AG08396 (cell line): ENCODE measurements at regions not wholly inside any gene's neighbourhood (a gene's known extent, or its start where the extent isn't known, plus 50 kb on each side); places are given as distances from the start of the nearest gene placed in this dataset.
A peak's percentile ranks its signal among the peaks of the same experiment; 100 is the strongest.

Experiments
- DNase-seq: peaks from one replicate; pipeline ENCODE4 v3.0.0; 2012; ENCODE audit warnings: low spot score, mixed read lengths

DNA sequence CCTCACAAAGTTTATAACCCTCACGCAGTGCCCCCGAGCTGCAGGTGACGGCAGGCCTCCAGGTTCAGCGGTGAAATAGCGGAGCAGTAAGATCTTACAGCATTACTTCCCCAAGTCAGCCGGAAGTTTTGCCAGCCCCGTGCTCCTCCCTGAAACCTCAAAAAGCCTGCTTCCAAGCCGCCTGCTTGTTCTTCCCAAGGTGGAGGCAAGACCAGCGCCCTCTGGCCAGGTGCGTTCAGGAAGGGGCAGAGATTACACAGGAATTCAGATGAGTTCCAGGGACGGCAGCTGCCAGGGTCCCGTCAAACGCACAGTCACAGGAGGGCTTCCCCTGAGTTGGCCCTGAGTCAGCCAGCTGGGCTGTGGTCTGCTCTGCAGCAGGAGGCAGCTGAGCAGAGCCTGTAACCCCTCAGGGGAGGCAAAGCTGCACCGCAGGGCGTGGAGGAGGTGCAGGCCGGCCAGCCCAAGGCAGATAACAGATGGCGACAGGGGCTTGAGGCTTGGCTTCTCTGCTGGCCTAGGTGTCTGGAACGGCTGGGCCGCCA, 124.1 kb upstream of the RPS6KA2 start:
- no peak for DNase-seq

DNA sequence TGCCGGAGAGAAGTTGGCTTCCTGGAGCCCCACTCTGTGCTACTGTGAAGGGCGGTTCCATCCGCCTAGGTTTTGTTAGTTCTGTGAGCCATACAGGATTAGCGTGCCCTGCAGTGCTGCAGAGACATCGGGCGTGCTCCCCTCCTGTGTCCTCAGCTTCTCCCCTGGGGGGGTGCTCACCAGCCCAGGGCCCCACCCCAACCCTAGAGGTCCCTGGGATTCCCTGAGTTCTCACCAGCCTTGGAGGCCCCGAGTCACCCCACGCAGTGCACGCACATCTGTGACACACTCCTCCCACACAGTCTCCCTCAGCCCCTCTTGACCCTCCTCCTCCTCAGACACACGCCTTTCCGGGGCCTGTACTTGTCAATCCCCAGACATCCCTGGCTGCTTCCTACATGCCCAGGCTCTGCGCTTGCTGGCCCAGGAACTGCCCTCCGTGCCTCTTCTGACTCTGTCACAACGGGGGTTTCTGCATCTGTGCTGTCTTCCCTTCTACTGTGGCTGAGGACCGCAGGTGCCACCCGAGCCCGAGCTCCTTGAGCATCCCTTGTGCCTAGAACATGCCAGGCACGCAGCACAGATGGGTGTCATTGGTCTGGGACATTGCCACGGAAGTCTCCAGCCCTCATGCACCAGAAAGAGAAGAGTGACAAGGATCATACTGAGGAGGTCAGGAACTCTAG, 123.2 kb upstream of the RPS6KA2 start:
- DNase-seq, result no peak

DNA sequence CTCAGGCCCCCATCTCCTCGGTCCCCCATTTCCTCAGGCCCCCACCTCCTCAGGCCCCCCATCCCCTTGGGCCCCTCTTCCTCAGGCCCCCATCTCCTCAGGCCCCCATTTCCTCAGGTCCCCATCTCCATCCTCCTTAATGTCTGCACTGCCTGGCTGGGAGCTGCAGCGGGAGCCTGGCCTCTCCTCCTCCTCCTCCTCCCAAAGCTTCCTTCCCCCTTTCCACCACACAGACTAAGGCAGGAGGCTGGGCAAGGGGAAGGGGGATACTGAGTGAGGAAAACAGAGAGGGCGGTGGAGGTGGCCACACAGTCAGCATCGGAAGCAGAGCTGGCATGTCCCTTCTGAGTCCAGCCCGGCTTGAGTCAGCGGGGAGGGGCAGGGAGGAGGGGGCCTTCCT, 122.6 kb upstream of the RPS6KA2 start:
- DNase-seq, result no peak

- DNase-seq, result no peak
These were observed 120.9 kb upstream of the RPS6KA2 start for GRCh38 chr6:166747644-166748595.

DNA sequence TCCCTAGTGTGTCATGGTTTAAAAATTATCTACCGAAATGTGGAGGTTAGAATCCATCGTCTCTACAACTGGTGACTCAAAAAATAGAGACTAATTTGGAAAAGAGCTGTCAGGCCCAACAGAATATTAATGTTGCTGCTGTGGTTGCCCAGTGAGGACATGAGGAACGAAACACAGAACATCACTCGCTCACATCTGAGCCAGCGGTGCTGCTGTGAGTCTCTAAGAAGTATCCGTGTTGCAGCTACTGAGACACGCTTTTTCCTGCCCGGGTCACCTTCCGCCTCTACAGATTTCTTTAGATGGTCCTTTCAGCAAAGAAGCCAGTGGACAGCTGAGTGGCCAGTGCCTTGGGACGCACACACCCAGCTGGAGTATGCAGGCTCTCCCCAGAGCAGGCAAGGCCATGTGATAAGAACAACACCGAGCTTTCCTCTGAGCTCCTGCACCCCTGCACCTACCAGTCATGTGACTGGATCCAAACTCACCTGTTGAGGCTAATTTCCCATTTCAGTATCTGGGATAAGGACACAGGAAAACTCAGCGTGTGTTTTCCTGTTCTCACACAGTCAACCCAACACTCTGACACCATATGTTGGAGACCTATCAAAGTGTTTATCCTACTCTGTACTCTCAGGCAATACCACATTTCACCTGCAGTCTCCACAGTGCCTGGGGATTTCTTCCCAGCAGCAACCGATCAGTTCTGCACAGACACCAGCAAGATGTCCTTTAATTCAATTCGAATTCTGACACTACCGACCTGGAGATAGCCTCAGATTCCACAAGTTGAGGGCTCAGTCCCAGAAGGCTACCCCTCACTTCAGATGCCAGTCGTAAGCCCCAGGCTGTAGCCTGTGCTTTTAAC, 119.0 kb upstream of the RPS6KA2 start:
- no peak for DNase-seq

- DNase-seq, result no peak
These were observed 117.4 kb upstream of the RPS6KA2 start for GRCh38 chr6:166744223-166745134.

- DNase-seq, result no peak
These were observed 116.6 kb upstream of the RPS6KA2 start for GRCh38 chr6:166743406-166744222.

DNA sequence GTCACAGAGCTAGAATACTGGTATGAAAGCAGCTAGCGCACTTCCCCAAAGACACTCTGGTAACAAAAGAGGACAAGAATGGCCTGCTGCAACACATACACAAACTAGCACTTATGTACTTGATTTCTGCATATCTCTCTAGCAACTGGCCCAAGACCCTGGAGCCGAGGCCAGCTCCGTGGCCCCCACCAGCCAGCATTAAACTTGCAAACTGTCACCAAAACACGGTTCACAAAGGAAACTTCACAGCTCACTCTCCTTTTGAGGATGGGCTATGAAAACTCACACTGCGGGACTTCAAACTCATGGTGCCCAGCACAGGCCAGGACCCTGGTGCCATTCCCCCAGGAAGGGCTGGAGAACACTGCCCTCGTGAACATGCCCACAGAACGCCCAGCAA, 115.9 kb upstream of the RPS6KA2 start:
- no peak for DNase-seq

GRCh38 chr6:166739976-166740318, 112.9 kb upstream of the RPS6KA2 start:
- DNase-seq, result no peak

GRCh38 chr6:166739117-166739975, 112.3 kb upstream of the RPS6KA2 start:
- no peak for DNase-seq

DNA sequence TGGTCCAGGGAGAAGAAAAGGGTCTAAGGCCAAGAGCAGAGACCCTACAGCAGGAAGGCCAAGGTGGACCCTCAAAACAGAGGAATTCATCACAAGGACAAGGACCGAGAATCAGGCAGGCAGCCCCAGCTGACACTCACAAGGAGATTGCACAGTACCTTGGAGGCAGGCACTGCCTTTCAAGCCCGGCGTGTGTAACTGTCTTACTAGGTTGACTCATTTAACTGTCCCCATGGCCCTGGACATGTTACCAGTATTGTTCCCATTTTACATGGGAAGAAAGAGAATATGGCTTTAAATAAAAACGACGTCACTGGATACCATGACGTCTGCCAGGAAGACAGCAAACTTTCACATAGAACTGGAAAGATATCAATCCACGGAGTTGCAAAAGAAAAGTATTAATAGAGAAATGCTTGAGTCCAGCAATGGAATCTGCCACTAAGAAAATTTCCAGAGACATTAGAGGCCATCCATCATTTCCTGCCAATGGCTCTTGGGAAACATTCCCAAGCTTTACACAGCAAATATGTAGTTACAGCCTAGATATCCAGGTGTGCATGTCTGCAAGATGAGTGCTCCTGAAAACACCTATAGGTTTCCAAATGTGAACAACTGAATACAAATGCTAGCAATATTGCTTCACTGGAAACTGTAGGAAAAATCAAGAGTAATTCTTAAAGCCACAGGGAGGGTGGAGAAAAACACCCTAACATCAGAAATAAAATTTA, 111.5 kb upstream of the RPS6KA2 start:
- no peak for DNase-seq

DNA sequence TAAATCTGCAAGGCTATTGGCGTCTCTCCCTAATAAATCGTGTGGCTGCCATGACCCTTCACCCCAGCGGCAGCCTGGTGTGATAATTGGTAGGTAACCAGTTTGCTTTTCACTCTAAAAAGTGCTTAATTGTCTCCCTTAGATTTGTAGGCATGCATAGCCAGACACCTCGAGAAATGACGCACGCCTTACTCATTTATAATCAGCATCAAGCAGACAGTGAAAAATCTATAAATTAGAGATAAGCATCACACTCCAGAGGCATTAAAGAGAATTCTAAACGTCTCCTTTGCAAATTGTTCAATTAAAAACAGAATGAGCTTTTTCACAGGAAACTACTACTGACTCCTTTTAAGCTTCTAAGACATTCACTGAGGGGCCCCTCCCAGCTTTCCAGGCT, 110.2 kb upstream of the RPS6KA2 start:
- no peak for DNase-seq

DNA sequence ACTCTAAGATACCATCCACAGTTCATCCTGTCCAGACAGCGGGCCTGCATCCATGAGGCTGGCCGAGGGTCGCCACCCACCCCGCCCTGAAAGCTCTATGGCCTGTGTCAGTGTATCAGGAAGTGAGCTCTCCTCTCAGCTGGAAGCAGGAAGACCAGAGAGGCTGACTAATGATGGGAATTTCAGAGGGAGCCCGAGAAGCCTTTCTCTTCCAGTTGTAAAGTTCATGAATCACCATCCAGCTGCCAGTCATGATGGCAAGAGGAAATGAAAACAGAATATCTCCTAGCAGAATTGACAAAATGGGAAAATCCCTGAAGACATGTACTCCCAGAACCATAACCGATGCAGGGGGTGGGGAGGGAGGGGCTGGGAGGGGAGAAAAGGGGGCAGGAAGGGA, 109.6 kb upstream of the RPS6KA2 start:
- DNase-seq, result peak; percentile 54

DNA sequence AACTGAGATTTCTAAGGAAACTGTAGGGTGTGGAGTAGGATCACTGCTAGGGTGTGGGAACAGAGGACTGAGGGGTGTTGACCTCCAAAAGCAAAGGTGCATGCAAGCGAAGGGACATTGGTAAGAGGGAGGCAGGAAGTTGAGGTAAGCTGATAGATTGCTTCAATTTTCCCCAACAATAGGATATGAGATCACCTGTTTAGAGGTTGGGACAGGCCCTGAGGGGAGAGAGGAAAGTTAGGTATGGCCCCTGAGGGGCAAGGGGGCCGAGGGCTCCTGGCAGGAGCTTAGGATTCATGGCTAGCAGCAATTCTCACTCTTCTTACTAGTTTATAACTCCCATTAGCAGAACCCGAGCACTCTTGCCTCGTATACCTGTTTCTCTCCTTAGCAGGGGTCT, 106.8 kb upstream of the RPS6KA2 start:
- no peak for DNase-seq

- DNase-seq, result no peak
These were observed 102.6 kb upstream of the RPS6KA2 start for GRCh38 chr6:166729658-166730057.

GRCh38 chr6:166728884-166729530, 102.0 kb upstream of the RPS6KA2 start:
- no peak for DNase-seq

DNA sequence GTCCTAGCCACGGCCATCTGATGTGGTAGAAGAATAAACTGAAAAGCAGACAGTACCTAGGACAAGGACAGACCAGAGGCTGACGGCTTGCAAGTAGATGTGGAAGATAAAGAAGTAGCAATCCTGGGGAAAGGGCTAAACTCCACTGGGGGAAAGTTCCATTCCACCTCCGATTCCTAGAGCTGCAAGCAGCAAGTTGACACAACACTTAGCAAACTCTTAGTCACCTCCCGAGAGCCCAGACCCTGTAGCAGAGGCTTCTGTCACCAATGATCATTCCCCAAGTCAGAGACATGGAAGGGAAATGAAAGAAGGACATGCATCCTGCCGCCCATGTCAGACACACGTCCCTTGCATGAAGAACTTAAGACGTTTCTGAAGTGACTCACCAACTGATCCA, 99.2 kb upstream of the RPS6KA2 start:
- DNase-seq, result no peak

DNA sequence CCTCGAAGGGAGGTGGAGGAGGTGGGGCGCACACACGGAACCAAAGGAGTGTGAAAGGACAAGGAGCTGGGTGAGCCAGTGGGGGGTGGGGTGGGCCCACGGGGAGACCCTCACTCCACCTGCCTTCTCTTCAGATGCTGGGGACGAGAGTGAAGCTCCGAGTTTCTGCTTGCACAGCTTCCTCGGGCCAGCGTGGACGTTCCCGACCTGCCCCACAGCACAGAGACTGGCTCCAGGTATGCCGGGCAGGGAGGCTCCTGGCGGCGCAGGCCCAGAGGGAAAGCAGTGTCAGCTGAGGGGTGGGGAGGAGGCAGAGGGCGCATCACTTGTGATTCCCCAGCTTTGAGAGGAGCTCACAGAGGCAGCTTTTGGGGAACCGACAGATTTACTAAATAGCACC, 98.5 kb upstream of the RPS6KA2 start:
- no peak for DNase-seq
